Activated T-cell treated with anti-CD3 and anti-CD28 coated beads, Interleukin-2, amount 50 U/mL, for 72 hours (primary cell): ENCODE measurements at regions not wholly inside any gene's neighbourhood (a gene's known extent, or its start where the extent isn't known, plus 50 kb on each side); places are given as distances from the start of the nearest gene placed in this dataset.
"Not testable (repeated sequence)": the region's sequence is repeated elsewhere in the genome, so short reads cannot be mapped to it uniquely, and the experiment has no call there.

Experiments
- ATAC-seq, 2 donors: fragments of 150-1000 bp; cut with Tn5 transposase; replicated peaks in 1 of 2; 2 replicates each; pipeline ENCODE4 v1.10.0; 2021; ENCODE audit warnings: moderate library complexity in 2 of 2, mild to moderate bottlenecking in 1 of 2
- DNase-seq, 2 donors: peaks; one replicate each; pipeline ENCODE4 v3.0.0; 2021 to 2022; ENCODE audit warnings: mixed read lengths in 1 of 2
- H3K27ac Mint-ChIP-seq: one replicate; pipeline ENCODE4 v1.8.0; 2022; ENCODE audit warnings: mild to moderate bottlenecking, moderate library complexity, mixed read lengths
- H3K27me3 Mint-ChIP-seq: one replicate; pipeline ENCODE4 v1.8.0; 2022; ENCODE audit warnings: low read depth, mixed read lengths
- H3K36me3 Mint-ChIP-seq, 2 donors: one replicate each; pipeline ENCODE4 v1.8.0; 2022; ENCODE audit warnings: mixed read lengths in 2 of 2, mild to moderate bottlenecking in 1 of 2; ENCODE audit not compliant: insufficient read depth in 2 of 2
- H3K4me1 Mint-ChIP-seq: one replicate; pipeline ENCODE4 v1.8.0; 2022; ENCODE audit warnings: low read depth, mixed read lengths
- H3K4me3 Mint-ChIP-seq, 2 donors: one replicate each; pipeline ENCODE4 v1.8.0; 2022; ENCODE audit warnings: mild to moderate bottlenecking in 2 of 2, mixed read lengths in 2 of 2, moderate library complexity in 2 of 2
- H3K9me3 Mint-ChIP-seq, 2 donors: one replicate each; pipeline ENCODE4 v1.8.0; 2022; ENCODE audit warnings: mixed read lengths in 2 of 2

- Mint-ChIP-seq H3K36me3 (no peaks in the 10 kb centered on the region), H3K9me3 (peaks cover 0 to 4% of the 10 kb centered on the region in 2 donors)
Measured at GRCh38 chr11:42779555-42779954, 532.2 kb upstream of the API5 start.

DNA sequence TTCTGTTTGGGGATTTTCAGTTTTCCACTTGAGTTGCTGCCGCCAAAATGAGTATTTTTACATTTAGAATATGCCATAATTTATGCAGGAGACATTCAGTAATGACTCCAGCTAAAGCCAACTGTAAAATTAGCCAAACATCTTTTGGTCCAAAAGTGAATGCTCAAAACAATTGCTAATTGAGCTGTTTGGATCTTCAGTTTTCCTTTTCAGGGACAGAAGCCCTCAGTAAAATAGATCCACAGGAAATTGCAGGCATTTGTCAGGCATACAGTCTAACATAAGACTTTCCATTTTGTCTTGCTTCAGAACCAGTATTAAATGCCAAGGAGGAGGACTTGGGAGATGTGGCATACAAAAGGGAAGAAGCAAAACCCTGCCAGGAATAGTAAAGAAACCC, 524.8 kb upstream of the API5 start:
- peaks cover 2 to 4% of the 10 kb centered on the region in 2 donors for H3K9me3 Mint-ChIP-seq
- no peak overlapping the region for H3K4me3 Mint-ChIP-seq
- H3K27ac Mint-ChIP-seq, result no peak overlapping the region
- H3K4me1 Mint-ChIP-seq, result no peaks in the 10 kb centered on the region
- DNase-seq (no peak), ATAC-seq (no peak)
- no peaks in the 10 kb centered on the region for H3K36me3 Mint-ChIP-seq
- H3K27me3 Mint-ChIP-seq, result no peaks in the 10 kb centered on the region

More at GRCh38 chr11:42779555-42779954, 532.2 kb upstream of the API5 start:
- DNase-seq (no peak), ATAC-seq (no peak)
- H3K27me3 Mint-ChIP-seq, result no peaks in the 10 kb centered on the region
- H3K4me3 Mint-ChIP-seq, result no peak overlapping the region
- H3K4me1 Mint-ChIP-seq, result no peaks in the 10 kb centered on the region
- no peak overlapping the region for H3K27ac Mint-ChIP-seq

DNA sequence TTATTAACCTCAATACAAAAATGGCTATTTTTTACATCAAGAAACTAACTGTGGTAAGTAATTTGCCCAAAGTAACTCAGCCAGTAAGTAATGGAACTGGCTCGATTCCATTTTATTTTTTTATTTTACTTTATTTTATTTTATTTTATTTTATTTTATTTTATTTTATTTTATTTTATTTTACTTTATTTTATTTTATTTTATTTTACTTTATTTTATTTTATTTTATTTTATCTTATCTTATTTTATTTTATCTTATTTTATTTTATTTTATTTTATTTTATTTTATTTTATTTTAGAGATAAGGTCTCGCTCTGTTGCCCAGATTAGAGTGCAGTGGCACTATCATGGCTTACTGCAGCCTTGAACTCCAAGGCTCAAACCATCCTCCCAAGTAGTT, 516.3 kb upstream of the API5 start:
- not testable (repeated sequence) for ATAC-seq, H3K4me1 Mint-ChIP-seq, H3K36me3 Mint-ChIP-seq, H3K4me3 Mint-ChIP-seq, H3K27ac Mint-ChIP-seq, DNase-seq, H3K9me3 Mint-ChIP-seq, H3K27me3 Mint-ChIP-seq

- no peak for ATAC-seq
- Mint-ChIP-seq H3K27me3 (no peaks in the 10 kb centered on the region), H3K27ac (no peak overlapping the region), H3K4me3 (no peak overlapping the region), H3K9me3 (peaks cover 3 to 6% of the 10 kb centered on the region in 2 donors), H3K4me1 (no peaks in the 10 kb centered on the region), H3K36me3 (peaks cover 0 to 3% of the 10 kb centered on the region in 2 donors)
- DNase-seq, result no peak
Measured at GRCh38 chr11:42800041-42800440, 511.8 kb upstream of the API5 start.

DNA sequence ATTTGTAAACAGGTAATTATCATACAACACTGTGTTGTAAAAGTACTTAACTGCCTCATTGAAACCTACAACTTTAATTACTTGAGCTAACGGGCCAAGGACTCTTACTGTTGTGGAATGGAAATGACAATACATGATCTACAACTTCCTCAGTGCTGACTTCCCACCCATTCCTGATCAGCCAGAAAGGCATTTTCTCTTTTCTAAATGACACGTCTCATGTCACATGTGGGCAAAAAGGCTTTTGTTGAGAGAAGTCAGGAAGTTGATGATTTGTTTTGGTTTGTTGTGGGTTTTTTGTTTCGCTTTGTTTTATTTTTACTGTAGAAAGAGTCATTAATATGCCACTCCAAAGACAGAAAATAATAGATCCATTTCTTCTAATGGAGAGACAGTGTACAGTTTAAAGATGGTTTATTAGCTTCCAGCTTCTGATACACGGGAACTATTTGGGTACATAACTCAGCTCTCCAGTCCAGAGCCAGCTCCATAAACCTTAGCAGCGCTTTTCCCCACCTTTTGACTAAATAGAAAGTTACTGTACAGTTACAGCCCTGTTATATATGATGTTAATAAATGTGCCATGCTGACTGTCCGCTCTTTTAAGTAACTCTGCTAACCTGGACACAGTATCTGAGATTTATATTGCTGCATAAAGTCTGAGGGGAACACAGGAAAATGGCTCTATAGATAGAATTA, 509.4 kb upstream of the API5 start:
- Mint-ChIP-seq H3K4me1 (no peaks in the 10 kb centered on the region), H3K27me3 (no peaks in the 10 kb centered on the region), H3K9me3 (peaks cover 5 to 9% of the 10 kb centered on the region in 2 donors), H3K36me3 (peaks cover 0 to 3% of the 10 kb centered on the region in 2 donors), H3K27ac (no peak overlapping the region), H3K4me3 (no peak overlapping the region)
- no peak for ATAC-seq
- no peak for DNase-seq

DNA sequence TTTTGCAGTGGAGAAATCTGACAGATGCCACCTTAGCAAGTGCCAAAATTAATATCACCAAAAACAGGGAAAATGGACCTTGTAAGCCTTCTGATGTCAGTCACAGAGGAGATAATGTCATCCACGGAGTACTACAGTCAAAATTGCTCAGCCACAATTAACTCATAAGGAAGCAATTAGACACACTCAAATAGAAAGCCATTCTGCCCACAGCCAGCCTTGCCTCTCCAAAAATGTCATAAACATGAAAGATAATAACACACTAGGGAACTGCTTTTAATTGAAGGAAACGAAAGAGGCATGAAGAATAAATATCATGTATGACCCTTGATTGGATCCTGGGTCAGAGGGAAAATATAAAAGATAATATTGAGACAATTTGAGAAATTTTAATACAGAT, 505.6 kb upstream of the API5 start:
- H3K27me3 Mint-ChIP-seq, result no peaks in the 10 kb centered on the region
- ATAC-seq (no peak), DNase-seq (no peak)
- H3K27ac Mint-ChIP-seq, result no peak overlapping the region
- peaks cover 7 to 10% of the 10 kb centered on the region in 2 donors for H3K9me3 Mint-ChIP-seq
- H3K4me3 Mint-ChIP-seq, result no peak overlapping the region
- H3K4me1 Mint-ChIP-seq, result no peaks in the 10 kb centered on the region
- no peaks in the 10 kb centered on the region for H3K36me3 Mint-ChIP-seq

DNA sequence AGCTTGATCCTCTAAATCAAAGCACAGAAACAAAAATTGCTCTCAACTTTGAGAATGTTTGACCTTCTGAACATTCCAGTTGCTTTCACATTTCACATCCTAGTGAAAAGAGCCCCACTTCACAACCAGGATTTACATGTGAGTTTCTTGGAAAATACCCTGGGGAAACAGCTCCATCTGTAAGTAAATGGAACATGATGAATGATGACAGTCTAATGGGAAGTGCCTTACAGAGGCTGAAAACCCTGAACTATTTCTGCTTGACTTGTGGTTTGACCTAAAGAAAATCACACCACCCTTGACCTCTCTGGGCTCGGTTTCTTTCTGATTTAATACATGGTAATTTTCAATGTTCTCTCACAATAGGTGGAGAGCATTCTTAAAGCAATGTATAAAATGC, 499.4 kb upstream of the API5 start:
- Mint-ChIP-seq H3K27me3 (no peaks in the 10 kb centered on the region), H3K27ac (no peak overlapping the region)
- ATAC-seq, result no peak

DNA sequence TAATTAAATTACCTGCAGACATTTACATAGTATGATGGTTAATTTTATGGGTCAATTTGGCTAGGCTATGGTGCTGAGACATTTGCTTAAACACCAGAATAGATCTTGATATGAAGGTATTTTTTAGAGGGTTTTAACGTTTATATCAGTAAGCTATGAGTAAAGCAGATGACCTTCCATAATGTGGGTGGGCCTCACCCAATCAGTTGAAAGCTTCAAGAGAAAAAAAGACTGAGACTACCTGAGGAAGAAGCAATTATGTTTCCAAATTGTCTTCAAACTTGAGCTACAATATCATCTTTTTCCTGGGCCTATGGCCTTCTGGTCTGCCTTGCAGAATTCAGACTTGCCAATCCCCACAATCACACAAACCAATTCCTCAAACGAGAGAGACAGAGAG, 498.8 kb upstream of the API5 start:
- Mint-ChIP-seq H3K27me3 (no peaks in the 10 kb centered on the region), H3K27ac (no peak overlapping the region), H3K4me1 (no peaks in the 10 kb centered on the region), H3K36me3 (no peaks in the 10 kb centered on the region), H3K9me3 (peaks cover 0 to 6% of the 10 kb centered on the region in 2 donors), H3K4me3 (no peak overlapping the region)
- ATAC-seq (no peak), DNase-seq (no peak)

More for the DNA sequence above, 499.4 kb upstream of the API5 start:
- H3K9me3 Mint-ChIP-seq, result peaks cover 1 to 4% of the 10 kb centered on the region in 2 donors
- no peaks in the 10 kb centered on the region for H3K36me3 Mint-ChIP-seq
- no peak overlapping the region for H3K4me3 Mint-ChIP-seq
- DNase-seq, result no peak
- no peaks in the 10 kb centered on the region for H3K4me1 Mint-ChIP-seq

- H3K36me3 Mint-ChIP-seq, result no peaks in the 10 kb centered on the region
- ATAC-seq (no peak), DNase-seq (no peak)
- H3K27ac Mint-ChIP-seq, result no peak overlapping the region
- H3K9me3 Mint-ChIP-seq, result peaks cover 0 to 3% of the 10 kb centered on the region in 2 donors
- no peaks in the 10 kb centered on the region for H3K4me1 Mint-ChIP-seq
- no peak overlapping the region for H3K4me3 Mint-ChIP-seq
- no peaks in the 10 kb centered on the region for H3K27me3 Mint-ChIP-seq
Measured at GRCh38 chr11:42816471-42816870, 495.3 kb upstream of the API5 start.

GRCh38 chr11:42819126-42819525, 492.7 kb upstream of the API5 start:
- Mint-ChIP-seq H3K27ac (no peak overlapping the region), H3K4me3 (no peak overlapping the region), H3K27me3 (no peaks in the 10 kb centered on the region), H3K4me1 (no peaks in the 10 kb centered on the region), H3K36me3 (no peaks in the 10 kb centered on the region), H3K9me3 (peaks cover 0 to 3% of the 10 kb centered on the region in 2 donors)
- no peak for ATAC-seq
- DNase-seq, result no peak

DNA sequence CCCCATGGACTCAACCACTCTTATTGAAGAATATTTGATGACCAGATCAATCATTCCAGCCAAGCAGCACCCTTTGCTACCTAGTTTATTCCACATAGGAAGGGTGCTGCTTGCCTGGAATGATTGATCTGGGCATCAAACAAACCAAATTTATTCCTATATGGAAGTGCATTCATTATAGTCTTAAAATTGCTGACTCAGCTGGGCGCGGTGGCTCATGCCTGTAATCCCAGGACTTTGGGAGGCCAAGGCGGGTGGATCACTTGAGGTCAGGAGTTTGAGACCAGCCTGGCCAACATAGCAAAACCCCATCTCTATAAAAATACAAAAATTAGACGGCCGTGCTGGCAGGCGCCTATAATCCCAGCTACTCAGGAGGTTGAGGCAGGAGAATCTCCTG, 489.6 kb upstream of the API5 start:
- not testable (repeated sequence) for H3K4me3 Mint-ChIP-seq, H3K4me1 Mint-ChIP-seq, H3K27me3 Mint-ChIP-seq, H3K36me3 Mint-ChIP-seq, ATAC-seq, DNase-seq, H3K27ac Mint-ChIP-seq, H3K9me3 Mint-ChIP-seq

GRCh38 chr11:42823546-42823945, 488.2 kb upstream of the API5 start:
- no peak overlapping the region for H3K4me3 Mint-ChIP-seq
- H3K36me3 Mint-ChIP-seq, result no peaks in the 10 kb centered on the region
- H3K9me3 Mint-ChIP-seq, result peaks cover 0 to 1% of the 10 kb centered on the region in 2 donors
- no peaks in the 10 kb centered on the region for H3K27me3 Mint-ChIP-seq
- ATAC-seq, result no peak
- no peak for DNase-seq
- no peaks in the 10 kb centered on the region for H3K4me1 Mint-ChIP-seq
- H3K27ac Mint-ChIP-seq, result no peak overlapping the region

GRCh38 chr11:42824067-42824466, 487.7 kb upstream of the API5 start:
- H3K4me1 Mint-ChIP-seq, result no peaks in the 10 kb centered on the region

GRCh38 chr11:42825598-42825997, 486.2 kb upstream of the API5 start:
- Mint-ChIP-seq H3K4me3 (no peak overlapping the region), H3K36me3 (no peaks in the 10 kb centered on the region), H3K4me1 (no peaks in the 10 kb centered on the region), H3K27ac (no peak overlapping the region), H3K27me3 (no peaks in the 10 kb centered on the region), H3K9me3 (peaks cover 0 to 1% of the 10 kb centered on the region in 2 donors)
- ATAC-seq, result no peak
- no peak for DNase-seq

More at GRCh38 chr11:42824067-42824466, 487.7 kb upstream of the API5 start:
- Mint-ChIP-seq H3K4me3 (no peak overlapping the region), H3K9me3 (peaks cover 0 to 1% of the 10 kb centered on the region in 2 donors), H3K36me3 (no peaks in the 10 kb centered on the region), H3K27me3 (no peaks in the 10 kb centered on the region), H3K27ac (no peak overlapping the region)
- ATAC-seq (no peak), DNase-seq (no peak)
